Neural cell (in vitro differentiated cells): ENCODE measurements at regions not wholly inside any gene's neighbourhood (a gene's known extent, or its start where the extent isn't known, plus 50 kb on each side); places are given as distances from the start of the nearest gene placed in this dataset.

Experiments
- H2AFZ ChIP-seq: fragments of 200-600, 300-800 bp; sonication (generic), shearing (Covaris generic); 2 replicates; pipeline ENCODE4 v1.6.0; 2014; ENCODE audit warnings: low read depth, mild to moderate bottlenecking, antibody characterized with exemption, low read length, moderate library complexity
- H3F3A ChIP-seq: fragments of 200-600 bp; shearing (Covaris generic); 2 replicates; pipeline ENCODE4 v1.6.1; 2016; ENCODE audit warnings: mild to moderate bottlenecking, moderate library complexity, mixed read lengths, antibody characterized with exemption, low read length; ENCODE audit not compliant: insufficient read depth, poor library complexity, severe bottlenecking
- H3K27ac ChIP-seq: fragments of 200-600, 300-800 bp; sonication (generic), shearing (Covaris generic); 2 replicates; pipeline ENCODE4 v1.5.1; 2014; ENCODE audit warnings: mild to moderate bottlenecking, low read length, moderate library complexity
- H3K27me3 ChIP-seq: fragments of 300-800, 200-600 bp; sonication (generic), shearing (Covaris generic); 2 replicates; pipeline ENCODE4 v1.6.0; 2014; ENCODE audit warnings: mild to moderate bottlenecking, low read depth, low read length, moderate library complexity; ENCODE audit not compliant: insufficient read depth
- H3K36me3 ChIP-seq: fragments of 300-800, 200-600 bp; sonication (generic), shearing (Covaris generic); 2 replicates; pipeline ENCODE4 v1.5.1; 2014; ENCODE audit warnings: mild to moderate bottlenecking, antibody characterized with exemption, low read length, moderate library complexity; ENCODE audit not compliant: insufficient read depth
- H3K4me2 ChIP-seq: fragments of 300-800, 200-600 bp; sonication (generic), shearing (Covaris generic); 2 replicates; pipeline ENCODE4 v1.6.0; 2014; ENCODE audit warnings: mild to moderate bottlenecking, low read length
- H3K4me3 ChIP-seq: fragments of 300-800, 200-600 bp; sonication (generic), shearing (Covaris generic); 2 replicates; pipeline ENCODE4 v1.5.1; 2014; ENCODE audit warnings: mild to moderate bottlenecking, low read length, moderate library complexity
- H3K79me2 ChIP-seq: fragments of 200-600 bp; shearing (Covaris generic); replicated peaks from 2 replicates; pipeline ENCODE4 v1.6.0; 2014; ENCODE audit warnings: mild to moderate bottlenecking, low read length, moderate library complexity; ENCODE audit not compliant: insufficient read depth
- H3K9ac ChIP-seq: fragments of 300-800, 200-600 bp; sonication (generic), shearing (Covaris generic); 2 replicates; pipeline ENCODE4 v1.6.1; 2016; ENCODE audit warnings: mild to moderate bottlenecking, low read length, mixed read lengths
- H3K9me2 ChIP-seq: fragments of 200-600 bp; shearing (Covaris generic); 2 replicates; pipeline ENCODE4 v1.6.1; 2016; ENCODE audit warnings: mild to moderate bottlenecking, low read length, mixed read lengths; ENCODE audit not compliant: insufficient read depth
- H3K9me3 ChIP-seq: fragments of 200-600, 300-800 bp; sonication (generic), shearing (Covaris generic); 2 replicates; pipeline ENCODE4 v1.6.1; 2016; ENCODE audit warnings: mild to moderate bottlenecking, mixed run types, low read length, moderate library complexity, mixed read lengths
- H4K20me1 ChIP-seq: fragments of 200-600 bp; shearing (Covaris generic); 2 replicates; pipeline ENCODE4 v1.6.1; 2016; ENCODE audit warnings: mild to moderate bottlenecking, mixed run types; ENCODE audit not compliant: insufficient read depth
- EP300 ChIP-seq: fragments of 450-650 bp; conservative IDR thresholded peaks from 2 replicates; pipeline ENCODE4 v1.6.1; 2014; ENCODE audit warnings: antibody characterized with exemption, mild to moderate bottlenecking, moderate library complexity; ENCODE audit not compliant: poor library complexity, severe bottlenecking
- EZH2 ChIP-seq: fragments of 200-600, 300-800 bp; shearing (Covaris generic), sonication (generic); IDR thresholded peaks from 2 replicates; pipeline ENCODE4 v1.6.1; 2014; ENCODE audit warnings: antibody characterized with exemption, low read length, borderline replicate concordance, mild to moderate bottlenecking; ENCODE audit not compliant: insufficient read depth, poor library complexity, severe bottlenecking
- MXI1 ChIP-seq: fragments of 450-650 bp; conservative IDR thresholded peaks from 2 replicates; pipeline ENCODE4 v1.6.1; 2014; ENCODE audit warnings: antibody characterized with exemption, mild to moderate bottlenecking; ENCODE audit not compliant: poor library complexity, severe bottlenecking
- POLR2AphosphoS5 ChIP-seq: IDR thresholded peaks from 2 replicates; pipeline ENCODE4 v1.6.1; 2012
- RAD21 ChIP-seq: fragments of 450-650 bp; conservative IDR thresholded peaks from 2 replicates; pipeline ENCODE4 v1.6.1; 2014; ENCODE audit warnings: antibody characterized with exemption, mild to moderate bottlenecking, moderate library complexity
- REST ChIP-seq: IDR thresholded peaks from 2 replicates; pipeline ENCODE4 v1.6.1; 2012; ENCODE audit warnings: borderline replicate concordance
- SMC3 ChIP-seq: fragments of 450-650 bp; conservative IDR thresholded peaks from 2 replicates; pipeline ENCODE4 v1.6.1; 2014; ENCODE audit warnings: antibody characterized with exemption, mild to moderate bottlenecking, moderate library complexity; ENCODE audit not compliant: poor library complexity
- TAF1 ChIP-seq: IDR thresholded peaks from 2 replicates; pipeline ENCODE4 v1.6.1; 2012; ENCODE audit warnings: low read depth
- TF ChIP-seq, protein P1 (sequence below): fragments of 450-650 bp; IDR thresholded peaks from 2 replicates; pipeline ENCODE4 v1.5.1; 2014; ENCODE audit warnings: antibody characterized with exemption, mild to moderate bottlenecking, moderate library complexity; ENCODE audit not compliant: poor library complexity, severe bottlenecking

- H3K9ac ChIP-seq = no peak overlapping the region
These were observed 82.9 kb downstream of the FEM1C start for GRCh38 chr5:115461506-115462290.

DNA sequence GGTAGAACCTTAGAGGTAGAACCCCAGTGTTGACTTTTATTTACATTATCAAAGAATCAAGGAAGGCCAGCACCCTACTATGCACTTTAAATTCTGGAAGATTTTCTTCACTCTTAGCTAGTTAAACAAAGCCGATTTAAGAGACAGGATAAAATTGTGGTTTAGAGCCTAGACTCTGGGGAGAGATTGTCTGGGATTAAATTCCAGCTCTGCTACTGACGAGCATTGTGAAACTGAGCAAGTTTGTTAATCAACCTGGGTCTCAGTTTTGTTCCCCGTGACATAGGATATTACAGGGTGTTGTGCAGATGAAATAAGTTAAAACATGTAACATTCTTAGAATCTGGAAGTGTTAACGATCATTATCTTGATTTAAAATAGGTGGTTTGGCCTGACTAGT, 83.5 kb downstream of the FEM1C start:
- TF ChIP-seq, protein P1, sequence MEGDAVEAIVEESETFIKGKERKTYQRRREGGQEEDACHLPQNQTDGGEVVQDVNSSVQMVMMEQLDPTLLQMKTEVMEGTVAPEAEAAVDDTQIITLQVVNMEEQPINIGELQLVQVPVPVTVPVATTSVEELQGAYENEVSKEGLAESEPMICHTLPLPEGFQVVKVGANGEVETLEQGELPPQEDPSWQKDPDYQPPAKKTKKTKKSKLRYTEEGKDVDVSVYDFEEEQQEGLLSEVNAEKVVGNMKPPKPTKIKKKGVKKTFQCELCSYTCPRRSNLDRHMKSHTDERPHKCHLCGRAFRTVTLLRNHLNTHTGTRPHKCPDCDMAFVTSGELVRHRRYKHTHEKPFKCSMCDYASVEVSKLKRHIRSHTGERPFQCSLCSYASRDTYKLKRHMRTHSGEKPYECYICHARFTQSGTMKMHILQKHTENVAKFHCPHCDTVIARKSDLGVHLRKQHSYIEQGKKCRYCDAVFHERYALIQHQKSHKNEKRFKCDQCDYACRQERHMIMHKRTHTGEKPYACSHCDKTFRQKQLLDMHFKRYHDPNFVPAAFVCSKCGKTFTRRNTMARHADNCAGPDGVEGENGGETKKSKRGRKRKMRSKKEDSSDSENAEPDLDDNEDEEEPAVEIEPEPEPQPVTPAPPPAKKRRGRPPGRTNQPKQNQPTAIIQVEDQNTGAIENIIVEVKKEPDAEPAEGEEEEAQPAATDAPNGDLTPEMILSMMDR = no peak
- no peak overlapping the region for H3K4me3 ChIP-seq
- no peaks in the 10 kb centered on the region for H3F3A ChIP-seq
- H3K36me3 ChIP-seq = no peaks in the 10 kb centered on the region
- H3K9me2 ChIP-seq = no peaks in the 10 kb centered on the region
- H3K27me3 ChIP-seq = no peaks in the 10 kb centered on the region
- H3K4me2 ChIP-seq = no peak overlapping the region
- no peaks in the 10 kb centered on the region for H3K9me3 ChIP-seq
- H3K27ac ChIP-seq = no peak overlapping the region
- H2AFZ ChIP-seq = no peak overlapping the region
- no peak overlapping the region for H3K9ac ChIP-seq
- H4K20me1 ChIP-seq = no peaks in the 10 kb centered on the region
- H3K79me2 ChIP-seq = no peaks in the 10 kb centered on the region

More at GRCh38 chr5:115461506-115462290, 82.9 kb downstream of the FEM1C start:
- no peaks in the 10 kb centered on the region for H3K9me3 ChIP-seq
- no peaks in the 10 kb centered on the region for H3K27me3 ChIP-seq
- H3K36me3 ChIP-seq = no peaks in the 10 kb centered on the region
- H3K9me2 ChIP-seq = no peaks in the 10 kb centered on the region
- H3K4me2 ChIP-seq = no peak overlapping the region
- TF ChIP-seq MXI1 (no peak), EZH2 (no peak), TAF1 (no peak), POLR2AphosphoS5 (no peak), REST (no peak), RAD21 (no peak), SMC3 (no peak), EP300 (no peak)
- TF ChIP-seq, protein P1 = no peak
- H3K27ac ChIP-seq = no peak overlapping the region
- no peak overlapping the region for H2AFZ ChIP-seq
- H3F3A ChIP-seq = no peaks in the 10 kb centered on the region
- no peaks in the 10 kb centered on the region for H4K20me1 ChIP-seq
- H3K4me3 ChIP-seq = no peak overlapping the region
- H3K79me2 ChIP-seq = no peaks in the 10 kb centered on the region
